ENCODE measurements at regions not wholly inside any gene's neighbourhood (a gene's known extent, or its start where the extent isn't known, plus 50 kb on each side); places are given as distances from the start of the nearest gene placed in this dataset.
"Not testable (repeated sequence)": the region's sequence is repeated elsewhere in the genome, so short reads cannot be mapped to it uniquely, and the experiment has no call there.

- DNase-seq (ENCODE audit: extremely low read depth, insufficient read length): no peak
These were observed 263.5 kb downstream of the SEMA3D start for GRCh38 chr7:84923348-84923747.

GRCh38 chr7:84921154-84921553, 265.7 kb downstream of the SEMA3D start:
- no peak for TF ChIP-seq CTCF (IDR thresholded peaks at IDR 0.05; ENCODE audit: insufficient read depth, low read length, poor library complexity, severe bottlenecking)

More at GRCh38 chr7:84923348-84923747, 263.5 kb downstream of the SEMA3D start:
- TF ChIP-seq CTCF (IDR thresholded peaks at IDR 0.05; ENCODE audit: insufficient read depth, low read length, poor library complexity, severe bottlenecking): no peak
- Histone ChIP-seq H3K36me3 (ENCODE audit: control insufficient read depth, insufficient read depth, low read length) (no peaks in the 10 kb centered on the region), H3K4me3 (replicated peaks; ENCODE audit: low read depth, low read length) (no peak overlapping the region), H3K27me3 (replicated peaks; ENCODE audit: control insufficient read depth, insufficient read depth, low read length) (no peaks in the 10 kb centered on the region)

GRCh38 chr7:84916973-84917372, 269.9 kb downstream of the SEMA3D start:
- not testable (repeated sequence) for H3K27me3 ChIP-seq (replicated peaks; ENCODE audit: control insufficient read depth, insufficient read depth, low read length); DNase-seq (ENCODE audit: extremely low read depth, insufficient read length)

More at GRCh38 chr7:84921154-84921553, 265.7 kb downstream of the SEMA3D start:
- H3K27me3 ChIP-seq (replicated peaks; ENCODE audit: control insufficient read depth, insufficient read depth, low read length): no peaks in the 10 kb centered on the region
- DNase-seq (ENCODE audit: extremely low read depth, insufficient read length): no peak
- H3K4me3 ChIP-seq (replicated peaks; ENCODE audit: low read depth, low read length): no peak overlapping the region
- no peaks in the 10 kb centered on the region for H3K36me3 ChIP-seq (ENCODE audit: control insufficient read depth, insufficient read depth, low read length)

GRCh38 chr7:84916161-84916560, 270.7 kb downstream of the SEMA3D start:
- TF ChIP-seq CTCF (IDR thresholded peaks at IDR 0.05; ENCODE audit: insufficient read depth, low read length, poor library complexity, severe bottlenecking): no peak
- Histone ChIP-seq H3K36me3 (ENCODE audit: control insufficient read depth, insufficient read depth, low read length) (no peaks in the 10 kb centered on the region), H3K4me3 (replicated peaks; ENCODE audit: low read depth, low read length) (no peak overlapping the region), H3K27me3 (replicated peaks; ENCODE audit: control insufficient read depth, insufficient read depth, low read length) (no peaks in the 10 kb centered on the region)
- no peak for DNase-seq (ENCODE audit: extremely low read depth, insufficient read length)

More at GRCh38 chr7:84916973-84917372, 269.9 kb downstream of the SEMA3D start:
- H3K36me3 ChIP-seq (ENCODE audit: control insufficient read depth, insufficient read depth, low read length); H3K4me3 ChIP-seq (replicated peaks; ENCODE audit: low read depth, low read length): not testable (repeated sequence)

DNA sequence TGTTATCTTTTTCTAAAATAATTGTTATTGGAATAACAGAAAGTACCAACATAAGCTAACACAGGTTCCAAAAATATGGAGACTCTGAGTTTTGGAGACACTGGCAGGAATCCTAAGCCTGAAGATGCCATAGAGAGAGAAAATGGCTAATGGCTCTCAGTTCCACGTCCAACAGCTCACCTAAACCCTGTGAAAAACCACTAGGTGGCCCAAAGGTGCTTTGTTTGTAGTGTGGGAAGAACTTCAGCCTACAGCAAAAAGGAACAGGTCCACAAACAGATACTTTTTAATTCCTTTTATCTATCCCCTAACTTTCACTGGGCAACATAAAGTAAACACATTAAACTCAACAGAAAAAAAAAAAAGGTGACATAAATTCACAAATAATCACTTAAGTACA, 272.3 kb downstream of the SEMA3D start:
- H3K36me3 ChIP-seq (ENCODE audit: control insufficient read depth, insufficient read depth, low read length): no peaks in the 10 kb centered on the region
- DNase-seq (ENCODE audit: extremely low read depth, insufficient read length): no peak
- H3K4me3 ChIP-seq (replicated peaks; ENCODE audit: low read depth, low read length): no peak overlapping the region
- no peak for TF ChIP-seq CTCF (IDR thresholded peaks at IDR 0.05; ENCODE audit: insufficient read depth, low read length, poor library complexity, severe bottlenecking)
- no peaks in the 10 kb centered on the region for H3K27me3 ChIP-seq (replicated peaks; ENCODE audit: control insufficient read depth, insufficient read depth, low read length)

DNA sequence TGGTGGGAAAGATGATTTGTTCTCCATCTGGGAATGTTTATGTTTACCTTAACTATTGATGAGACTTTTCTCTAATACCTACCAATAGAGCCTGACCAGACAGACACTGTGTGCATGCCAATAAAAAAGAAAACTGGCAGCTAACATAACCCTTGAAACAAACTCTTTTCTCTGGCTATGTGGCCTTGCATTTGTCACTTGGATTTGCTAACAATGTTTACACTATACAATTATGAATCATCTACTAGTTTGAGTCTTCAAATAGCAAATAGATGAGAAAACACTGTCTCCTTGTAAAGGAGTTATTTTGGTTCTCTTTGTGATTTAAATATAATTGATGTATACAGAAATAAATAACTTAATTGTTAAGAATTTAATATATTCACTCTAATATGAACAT, 273.1 kb downstream of the SEMA3D start:
- Histone ChIP-seq H3K36me3 (ENCODE audit: control insufficient read depth, insufficient read depth, low read length) (no peaks in the 10 kb centered on the region), H3K27me3 (replicated peaks; ENCODE audit: control insufficient read depth, insufficient read depth, low read length) (no peaks in the 10 kb centered on the region), H3K4me3 (replicated peaks; ENCODE audit: low read depth, low read length) (no peak overlapping the region)
- no peak for DNase-seq (ENCODE audit: extremely low read depth, insufficient read length)
- TF ChIP-seq CTCF (IDR thresholded peaks at IDR 0.05; ENCODE audit: insufficient read depth, low read length, poor library complexity, severe bottlenecking): no peak
